C4-2B (cell line): ENCODE measurements at regions not wholly inside any gene's neighbourhood (a gene's known extent, or its start where the extent isn't known, plus 50 kb on each side); places are given as distances from the start of the nearest gene placed in this dataset.

Experiments
- CTCF ChIP-seq: fragments of 450-650 bp; conservative IDR thresholded peaks from 2 replicates; pipeline ENCODE4 v1.5.1; 2017; ENCODE audit warnings: mild to moderate bottlenecking
- ZFX ChIP-seq: fragments of 450-650 bp; IDR thresholded peaks from 2 replicates; pipeline ENCODE4 v1.6.1; 2017

GRCh38 chr10:84943541-84943940 is 615.2 kb downstream of the CCSER2 start:
- TF ChIP-seq CTCF: no peak
- TF ChIP-seq ZFX: no peak
